ENCODE measurements at regions not wholly inside any gene's neighbourhood (a gene's known extent, or its start where the extent isn't known, plus 50 kb on each side); places are given as distances from the start of the nearest gene placed in this dataset.
A peak's percentile ranks its signal among the peaks of the same experiment; 100 is the strongest.
"Not testable (repeated sequence)": the region's sequence is repeated elsewhere in the genome, so short reads cannot be mapped to it uniquely, and the experiment has no call there.

GRCh38 chr3:88000853-88001252 is 58.0 kb downstream of the CGGBP1 start:
- peak; percentile 2 for DNase-seq

- no peak for DNase-seq
Measured at GRCh38 chr3:87997966-87998365, 60.8 kb downstream of the CGGBP1 start.

GRCh38 chr3:87997298-87997697 is 61.5 kb downstream of the CGGBP1 start:
- no peak for DNase-seq

- DNase-seq = no peak
Measured at GRCh38 chr3:87996882-87997281, 61.9 kb downstream of the CGGBP1 start.

GRCh38 chr3:87993566-87993965 is 65.2 kb downstream of the CGGBP1 start:
- DNase-seq = no peak

- no peak for DNase-seq
Measured at GRCh38 chr3:87987952-87988351, 70.9 kb downstream of the CGGBP1 start.

GRCh38 chr3:87982421-87982820 is 76.4 kb downstream of the CGGBP1 start:
- no peak for DNase-seq

- DNase-seq = no peak
Measured at GRCh38 chr3:87979527-87979926, 79.3 kb downstream of the CGGBP1 start.

- no peak for DNase-seq
Measured at GRCh38 chr3:87977765-87978164, 81.0 kb downstream of the CGGBP1 start.

GRCh38 chr3:87975716-87976115 is 83.1 kb downstream of the CGGBP1 start:
- DNase-seq = no peak

- no peak for DNase-seq
Measured at GRCh38 chr3:87973906-87974305, 84.9 kb downstream of the CGGBP1 start.

GRCh38 chr3:87969620-87970019 is 89.2 kb downstream of the CGGBP1 start:
- DNase-seq = no peak

- no peak for DNase-seq
Measured at GRCh38 chr3:87968668-87969067, 90.1 kb downstream of the CGGBP1 start.

GRCh38 chr3:87958289-87958688 is 100.5 kb downstream of the CGGBP1 start:
- no peak for DNase-seq

- DNase-seq = no peak
Measured at GRCh38 chr3:87957575-87957974, 101.2 kb downstream of the CGGBP1 start.

- DNase-seq = no peak
Measured at GRCh38 chr3:87949879-87950208, 109.0 kb downstream of the CGGBP1 start.

- DNase-seq = no peak
Measured at GRCh38 chr3:87949189-87949878, 109.5 kb downstream of the CGGBP1 start.

- DNase-seq = peak; percentile 64
Measured at GRCh38 chr3:87946007-87946406, 112.8 kb downstream of the CGGBP1 start.

GRCh38 chr3:87942256-87942655 is 116.5 kb downstream of the CGGBP1 start:
- DNase-seq = not testable (repeated sequence)

GRCh38 chr3:87924485-87924884 is 134.3 kb downstream of the CGGBP1 start:
- no peak for DNase-seq

GRCh38 chr3:87920549-87920948 is 138.3 kb downstream of the CGGBP1 start:
- DNase-seq = no peak

GRCh38 chr3:87901141-87901540 is 157.7 kb downstream of the CGGBP1 start:
- DNase-seq = no peak

- DNase-seq = no peak
Measured at GRCh38 chr3:87900061-87900460, 158.7 kb downstream of the CGGBP1 start.

GRCh38 chr3:87898971-87899370 is 159.8 kb downstream of the CGGBP1 start:
- DNase-seq = no peak

GRCh38 chr3:87895983-87896382 is 162.8 kb downstream of the CGGBP1 start:
- peak; percentile 25 for DNase-seq

GRCh38 chr3:87873136-87873535 is 185.7 kb downstream of the CGGBP1 start:
- DNase-seq = no peak

All from NCI-H146 (cell line).